Fibroblast of skin of back (primary cell): ENCODE measurements at regions not wholly inside any gene's neighbourhood (a gene's known extent, or its start where the extent isn't known, plus 50 kb on each side); places are given as distances from the start of the nearest gene placed in this dataset.
"Not testable (repeated sequence)": the region's sequence is repeated elsewhere in the genome, so short reads cannot be mapped to it uniquely, and the experiment has no call there.

Experiments used
- DNase-seq: peaks from one replicate; pipeline ENCODE4 v3.0.0-alpha.2; 2013

- DNase-seq: no peak
Observed at GRCh38 chr4:23979534-23979933, 89.7 kb upstream of the PPARGC1A start.

- DNase-seq: peak; percentile 27
Observed at GRCh38 chr4:23978002-23978401, 88.2 kb upstream of the PPARGC1A start.

GRCh38 chr4:23976423-23976822 lies 86.6 kb upstream of the PPARGC1A start:
- DNase-seq: no peak

GRCh38 chr4:23973308-23973855 lies 83.5 kb upstream of the PPARGC1A start:
- DNase-seq: no peak

- no peak for DNase-seq
Observed at GRCh38 chr4:23972805-23973204, 83.0 kb upstream of the PPARGC1A start.

GRCh38 chr4:23972187-23972586 lies 82.3 kb upstream of the PPARGC1A start:
- no peak for DNase-seq

GRCh38 chr4:23970201-23970850 lies 80.5 kb upstream of the PPARGC1A start:
- no peak for DNase-seq

GRCh38 chr4:23969635-23970145 lies 79.8 kb upstream of the PPARGC1A start:
- DNase-seq: peak; percentile 38

- DNase-seq: no peak
Observed at GRCh38 chr4:23967281-23967680, 77.4 kb upstream of the PPARGC1A start.

GRCh38 chr4:23966725-23967124 lies 76.9 kb upstream of the PPARGC1A start:
- DNase-seq: no peak

- no peak for DNase-seq
Observed at GRCh38 chr4:23962462-23962861, 72.6 kb upstream of the PPARGC1A start.

GRCh38 chr4:23961395-23961794 lies 71.5 kb upstream of the PPARGC1A start:
- DNase-seq: not testable (repeated sequence)

GRCh38 chr4:23959396-23960148 lies 69.7 kb upstream of the PPARGC1A start:
- no peak for DNase-seq

- no peak for DNase-seq
Observed at GRCh38 chr4:23958749-23959148, 68.9 kb upstream of the PPARGC1A start.

GRCh38 chr4:23957465-23957864 lies 67.6 kb upstream of the PPARGC1A start:
- no peak for DNase-seq

- DNase-seq: peak; percentile 59
Observed at GRCh38 chr4:23956601-23957364, 66.9 kb upstream of the PPARGC1A start.

GRCh38 chr4:23952258-23952657 lies 62.4 kb upstream of the PPARGC1A start:
- DNase-seq: no peak

- no peak for DNase-seq
Observed at GRCh38 chr4:23947826-23948225, 58.0 kb upstream of the PPARGC1A start.

GRCh38 chr4:23946299-23946698 lies 56.5 kb upstream of the PPARGC1A start:
- DNase-seq: no peak

GRCh38 chr4:23945451-23946017 lies 55.7 kb upstream of the PPARGC1A start:
- peak; percentile 77 for DNase-seq

- not testable (repeated sequence) for DNase-seq
Observed at GRCh38 chr4:23944556-23944955, 54.7 kb upstream of the PPARGC1A start.

- no peak for DNase-seq
Observed at GRCh38 chr4:23943478-23943877, 53.6 kb upstream of the PPARGC1A start.

- DNase-seq: no peak
Observed at GRCh38 chr4:23942471-23942870, 52.6 kb upstream of the PPARGC1A start.
